Spleen (tissue), 7 donors: ENCODE measurements at regions not wholly inside any gene's neighbourhood (a gene's known extent, or its start where the extent isn't known, plus 50 kb on each side); places are given as distances from the start of the nearest gene placed in this dataset.

Source experiments
- POLR2AphosphoS5 ChIP-seq, 3 donors: sonication (generic); formaldehyde crosslinking; IDR thresholded peaks; one replicate each; pipeline ENCODE4 v1.5.1; 2017; ENCODE audit warnings: antibody characterized with exemption in 3 of 3
- TF ChIP-seq, protein P1 (sequence below), 11 experiments: fragments of 200-600 bp in 7 of 11; fragments of 450-650 bp in 4 of 11; sonication (generic) in 4 of 11; IDR thresholded peaks in 8 of 11; conservative IDR thresholded peaks in 3 of 11; 1 replicate in 7 of 11; 2 replicates in 4 of 11; pipeline versions ENCODE4 v1.4.0 to v1.8.0; 2016 to 2021; ENCODE audit warnings: antibody characterized with exemption in 11 of 11, inconsistent platforms in 4 of 11, mild to moderate bottlenecking in 1 of 11
- donor health status: DM: no; HTN: no; CAD: no; lungs with moderate emphysema.
- donor health status: DM: no; HTN: no; CAD: no.
- donor health status: DM: no; HTN: no; CAD: no.

DNA sequence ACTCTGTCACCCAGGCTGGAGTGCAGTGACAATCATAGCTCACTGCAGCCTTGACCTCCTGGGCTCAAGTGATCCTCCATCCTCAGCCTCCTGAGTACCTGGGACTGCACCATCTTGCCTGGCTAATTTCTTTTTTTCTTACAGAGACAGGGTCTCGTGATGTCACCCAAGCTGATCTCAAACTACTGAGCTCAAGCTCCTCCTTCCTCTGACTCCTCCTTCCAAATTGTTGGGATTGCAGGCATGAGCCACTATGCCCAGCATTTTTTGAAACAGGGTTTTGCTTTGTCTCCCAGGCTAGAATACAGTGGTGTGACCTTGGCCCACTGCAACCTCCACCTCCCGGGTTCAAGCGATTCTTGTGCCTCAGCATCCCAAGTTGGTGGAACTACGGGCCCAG lies 358.3 kb upstream of the MTNR1B start:
- TF ChIP-seq, protein P1, sequence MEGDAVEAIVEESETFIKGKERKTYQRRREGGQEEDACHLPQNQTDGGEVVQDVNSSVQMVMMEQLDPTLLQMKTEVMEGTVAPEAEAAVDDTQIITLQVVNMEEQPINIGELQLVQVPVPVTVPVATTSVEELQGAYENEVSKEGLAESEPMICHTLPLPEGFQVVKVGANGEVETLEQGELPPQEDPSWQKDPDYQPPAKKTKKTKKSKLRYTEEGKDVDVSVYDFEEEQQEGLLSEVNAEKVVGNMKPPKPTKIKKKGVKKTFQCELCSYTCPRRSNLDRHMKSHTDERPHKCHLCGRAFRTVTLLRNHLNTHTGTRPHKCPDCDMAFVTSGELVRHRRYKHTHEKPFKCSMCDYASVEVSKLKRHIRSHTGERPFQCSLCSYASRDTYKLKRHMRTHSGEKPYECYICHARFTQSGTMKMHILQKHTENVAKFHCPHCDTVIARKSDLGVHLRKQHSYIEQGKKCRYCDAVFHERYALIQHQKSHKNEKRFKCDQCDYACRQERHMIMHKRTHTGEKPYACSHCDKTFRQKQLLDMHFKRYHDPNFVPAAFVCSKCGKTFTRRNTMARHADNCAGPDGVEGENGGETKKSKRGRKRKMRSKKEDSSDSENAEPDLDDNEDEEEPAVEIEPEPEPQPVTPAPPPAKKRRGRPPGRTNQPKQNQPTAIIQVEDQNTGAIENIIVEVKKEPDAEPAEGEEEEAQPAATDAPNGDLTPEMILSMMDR (IDR thresholded peaks at IDR 0.05 in 8 of 11, conservative IDR thresholded peaks at IDR 0.05 in 3 of 11), result no peak
- TF ChIP-seq POLR2AphosphoS5 (IDR thresholded peaks at IDR 0.05), result no peak
